ENCODE measurements at regions not wholly inside any gene's neighbourhood (a gene's known extent, or its start where the extent isn't known, plus 50 kb on each side); places are given as distances from the start of the nearest gene placed in this dataset.

- Histone ChIP-seq H3K4me3 (ENCODE audit: extremely low read depth, insufficient read depth, low read length, poor library complexity, severe bottlenecking) (no peak overlapping the region), H3K36me3 (ENCODE audit: control insufficient read depth, insufficient read depth, low read length) (no peaks in the 10 kb centered on the region), H3K4me1 (ENCODE audit: control insufficient read depth, insufficient read depth, low read length, poor library complexity, severe bottlenecking) (no peaks in the 10 kb centered on the region), H3K27ac (ENCODE audit: low read depth, low read length, severe bottlenecking) (no peak overlapping the region), H3K9me3 (ENCODE audit: control insufficient read depth, low read length) (no peaks in the 10 kb centered on the region)
- WGBS, 2 experiments (ENCODE audit: insufficient coverage in 2 of 2): 80% methylated on average over 1 of the region's 1 CpG; no CpG with 5 or more reads in 1 of the 2 experiments
These were observed 319.0 kb downstream of the CNTN3 start for GRCh38 chr3:74295479-74295878.

GRCh38 chr3:74288761-74289160, 325.7 kb downstream of the CNTN3 start:
- Histone ChIP-seq H3K9me3 (ENCODE audit: control insufficient read depth, low read length) (no peaks in the 10 kb centered on the region), H3K36me3 (ENCODE audit: control insufficient read depth, insufficient read depth, low read length) (no peaks in the 10 kb centered on the region), H3K4me1 (ENCODE audit: control insufficient read depth, insufficient read depth, low read length, poor library complexity, severe bottlenecking) (no peaks in the 10 kb centered on the region), H3K27ac (ENCODE audit: low read depth, low read length, severe bottlenecking) (no peak overlapping the region), H3K4me3 (ENCODE audit: extremely low read depth, insufficient read depth, low read length, poor library complexity, severe bottlenecking) (no peak overlapping the region)
- WGBS, 2 experiments (ENCODE audit: insufficient coverage in 2 of 2): 89 to 100% methylated on average over 1 of the region's 2 CpGs

GRCh38 chr3:74287557-74287956, 326.9 kb downstream of the CNTN3 start:
- H3K27ac ChIP-seq (ENCODE audit: low read depth, low read length, severe bottlenecking): no peak overlapping the region
- H3K36me3 ChIP-seq (ENCODE audit: control insufficient read depth, insufficient read depth, low read length): no peaks in the 10 kb centered on the region
- no CpG with 5 or more reads among the region's 1 CpG for whole genome bisulfite sequencing, 2 experiments (ENCODE audit: insufficient coverage in 2 of 2)
- H3K4me3 ChIP-seq (ENCODE audit: extremely low read depth, insufficient read depth, low read length, poor library complexity, severe bottlenecking): no peak overlapping the region
- no peaks in the 10 kb centered on the region for H3K4me1 ChIP-seq (ENCODE audit: control insufficient read depth, insufficient read depth, low read length, poor library complexity, severe bottlenecking)
- H3K9me3 ChIP-seq (ENCODE audit: control insufficient read depth, low read length): no peaks in the 10 kb centered on the region

GRCh38 chr3:74282202-74282601, 332.3 kb downstream of the CNTN3 start:
- no CpG with 5 or more reads among the region's 1 CpG for WGBS, 2 experiments (ENCODE audit: insufficient coverage in 2 of 2)
- Histone ChIP-seq H3K4me1 (ENCODE audit: control insufficient read depth, insufficient read depth, low read length, poor library complexity, severe bottlenecking) (no peaks in the 10 kb centered on the region), H3K4me3 (ENCODE audit: extremely low read depth, insufficient read depth, low read length, poor library complexity, severe bottlenecking) (no peak overlapping the region), H3K27ac (ENCODE audit: low read depth, low read length, severe bottlenecking) (no peak overlapping the region), H3K9me3 (ENCODE audit: control insufficient read depth, low read length) (peaks cover 6% of the 10 kb centered on the region), H3K36me3 (ENCODE audit: control insufficient read depth, insufficient read depth, low read length) (no peaks in the 10 kb centered on the region)

- Histone ChIP-seq H3K27ac (ENCODE audit: low read depth, low read length, severe bottlenecking) (no peak overlapping the region), H3K4me3 (ENCODE audit: extremely low read depth, insufficient read depth, low read length, poor library complexity, severe bottlenecking) (no peak overlapping the region), H3K36me3 (ENCODE audit: control insufficient read depth, insufficient read depth, low read length) (no peaks in the 10 kb centered on the region), H3K9me3 (ENCODE audit: control insufficient read depth, low read length) (peaks cover 6% of the 10 kb centered on the region), H3K4me1 (ENCODE audit: control insufficient read depth, insufficient read depth, low read length, poor library complexity, severe bottlenecking) (no peaks in the 10 kb centered on the region)
- 77 to 87% methylated on average over 1 of the region's 1 CpG for WGBS, 2 experiments (ENCODE audit: insufficient coverage in 2 of 2)
These were observed 332.8 kb downstream of the CNTN3 start for GRCh38 chr3:74281705-74282104.

GRCh38 chr3:74273555-74274402, 340.7 kb downstream of the CNTN3 start:
- Histone ChIP-seq H3K4me3 (ENCODE audit: extremely low read depth, insufficient read depth, low read length, poor library complexity, severe bottlenecking) (no peak overlapping the region), H3K9me3 (ENCODE audit: control insufficient read depth, low read length) (peaks cover 6% of the 10 kb centered on the region), H3K36me3 (ENCODE audit: control insufficient read depth, insufficient read depth, low read length) (no peaks in the 10 kb centered on the region), H3K4me1 (ENCODE audit: control insufficient read depth, insufficient read depth, low read length, poor library complexity, severe bottlenecking) (no peaks in the 10 kb centered on the region), H3K27ac (ENCODE audit: low read depth, low read length, severe bottlenecking) (no peak overlapping the region)
- 77 to 85% methylated on average over 5 to 7 of the region's 12 CpGs for WGBS, 2 experiments (ENCODE audit: insufficient coverage in 2 of 2)

GRCh38 chr3:74273091-74273490, 341.4 kb downstream of the CNTN3 start:
- Histone ChIP-seq H3K4me3 (ENCODE audit: extremely low read depth, insufficient read depth, low read length, poor library complexity, severe bottlenecking) (no peak overlapping the region), H3K27ac (ENCODE audit: low read depth, low read length, severe bottlenecking) (no peak overlapping the region), H3K4me1 (ENCODE audit: control insufficient read depth, insufficient read depth, low read length, poor library complexity, severe bottlenecking) (no peaks in the 10 kb centered on the region), H3K9me3 (ENCODE audit: control insufficient read depth, low read length) (peaks cover under 1% of the 10 kb centered on the region), H3K36me3 (ENCODE audit: control insufficient read depth, insufficient read depth, low read length) (no peaks in the 10 kb centered on the region)
- 77% methylated on average over 3 of the region's 4 CpGs; no CpG with 5 or more reads in 1 of the 2 experiments for WGBS, 2 experiments (ENCODE audit: insufficient coverage in 2 of 2)

- H3K36me3 ChIP-seq (ENCODE audit: control insufficient read depth, insufficient read depth, low read length): no peaks in the 10 kb centered on the region
- H3K27ac ChIP-seq (ENCODE audit: low read depth, low read length, severe bottlenecking): no peak overlapping the region
- no CpG with 5 or more reads among the region's 4 CpGs for WGBS, 2 experiments (ENCODE audit: insufficient coverage in 2 of 2)
- H3K4me1 ChIP-seq (ENCODE audit: control insufficient read depth, insufficient read depth, low read length, poor library complexity, severe bottlenecking): no peaks in the 10 kb centered on the region
- no peak overlapping the region for H3K4me3 ChIP-seq (ENCODE audit: extremely low read depth, insufficient read depth, low read length, poor library complexity, severe bottlenecking)
- no peaks in the 10 kb centered on the region for H3K9me3 ChIP-seq (ENCODE audit: control insufficient read depth, low read length)
These were observed 342.9 kb downstream of the CNTN3 start for GRCh38 chr3:74271541-74271940.

GRCh38 chr3:74269689-74270088, 344.8 kb downstream of the CNTN3 start:
- Histone ChIP-seq H3K4me1 (ENCODE audit: control insufficient read depth, insufficient read depth, low read length, poor library complexity, severe bottlenecking) (no peaks in the 10 kb centered on the region), H3K9me3 (ENCODE audit: control insufficient read depth, low read length) (no peaks in the 10 kb centered on the region), H3K27ac (ENCODE audit: low read depth, low read length, severe bottlenecking) (no peak overlapping the region), H3K4me3 (ENCODE audit: extremely low read depth, insufficient read depth, low read length, poor library complexity, severe bottlenecking) (no peak overlapping the region), H3K36me3 (ENCODE audit: control insufficient read depth, insufficient read depth, low read length) (no peaks in the 10 kb centered on the region)

GRCh38 chr3:74268753-74269152, 345.7 kb downstream of the CNTN3 start:
- no peak overlapping the region for H3K4me3 ChIP-seq (ENCODE audit: extremely low read depth, insufficient read depth, low read length, poor library complexity, severe bottlenecking)
- no peaks in the 10 kb centered on the region for H3K4me1 ChIP-seq (ENCODE audit: control insufficient read depth, insufficient read depth, low read length, poor library complexity, severe bottlenecking)
- no peaks in the 10 kb centered on the region for H3K9me3 ChIP-seq (ENCODE audit: control insufficient read depth, low read length)
- H3K27ac ChIP-seq (ENCODE audit: low read depth, low read length, severe bottlenecking): no peak overlapping the region
- no CpG with 5 or more reads among the region's 2 CpGs for WGBS, 2 experiments (ENCODE audit: insufficient coverage in 2 of 2)
- no peaks in the 10 kb centered on the region for H3K36me3 ChIP-seq (ENCODE audit: control insufficient read depth, insufficient read depth, low read length)

- 40 to 64% methylated on average over 4 to 6 of the region's 13 CpGs for WGBS, 2 experiments (ENCODE audit: insufficient coverage in 2 of 2)
- Histone ChIP-seq H3K9me3 (ENCODE audit: control insufficient read depth, low read length) (no peaks in the 10 kb centered on the region), H3K4me3 (ENCODE audit: extremely low read depth, insufficient read depth, low read length, poor library complexity, severe bottlenecking) (no peak overlapping the region), H3K36me3 (ENCODE audit: control insufficient read depth, insufficient read depth, low read length) (no peaks in the 10 kb centered on the region), H3K27ac (ENCODE audit: low read depth, low read length, severe bottlenecking) (no peak overlapping the region), H3K4me1 (ENCODE audit: control insufficient read depth, insufficient read depth, low read length, poor library complexity, severe bottlenecking) (no peaks in the 10 kb centered on the region)
These were observed 346.8 kb downstream of the CNTN3 start for GRCh38 chr3:74267588-74268184.
